SK-N-SH (cell line): ENCODE measurements at regions not wholly inside any gene's neighbourhood (a gene's known extent, or its start where the extent isn't known, plus 50 kb on each side); places are given as distances from the start of the nearest gene placed in this dataset.

Source experiments
- CTCF ChIA-PET: fragments of 300-600, 350-600 bp; formaldehyde crosslinking; extraction: SDS; loops from one replicate; lab custom pipeline; 2021; lab: Yijun Ruan, JAX
- POLR2A ChIA-PET: fragments of 350-600 bp; sonication (Branson Sonifier 250); formaldehyde crosslinking; extraction: SDS; loops from one replicate; lab custom pipeline; 2020; ENCODE audit warnings: antibody characterized with exemption, inconsistent platforms; lab: Yijun Ruan, JAX
- DNase-seq: peaks from one replicate; pipeline ENCODE4 v3.0.0; 2012
- H2AFZ ChIP-seq: fragments of 200-600 bp; sonication (generic); 2 replicates; pipeline ENCODE4 v1.8.1; 2016; ENCODE audit warnings: antibody characterized with exemption, mild to moderate bottlenecking, low read depth
- H3F3A ChIP-seq: fragments of 200-600 bp; sonication (generic); replicated peaks from 2 replicates; pipeline ENCODE3; 2016; ENCODE audit warnings: antibody characterized with exemption, mild to moderate bottlenecking; ENCODE audit not compliant: insufficient read depth
- H3K27ac ChIP-seq, 2 experiments: fragments of 200-500 bp in 1 of 2; fragments of 200-600 bp in 1 of 2; sonication (Bioruptor generic) in 1 of 2; sonication (generic), shearing (Covaris generic) in 1 of 2; 2 replicates each; pipeline versions ENCODE4 v1.5.1 to v1.6.1; 2014 to 2016; ENCODE audit warnings: low read depth in 2 of 2, inconsistent platforms in 1 of 2, low read length in 1 of 2, mild to moderate bottlenecking in 1 of 2, mixed read lengths in 1 of 2
- H3K27me3 ChIP-seq: fragments of 200-600 bp; sonication (generic), shearing (Covaris generic); 2 replicates; pipeline ENCODE4 v1.6.1; 2016; ENCODE audit warnings: mixed run types; ENCODE audit not compliant: insufficient read depth
- H3K36me3 ChIP-seq, 2 experiments: fragments of 200-500 bp in 1 of 2; fragments of 200-600 bp in 1 of 2; sonication (Bioruptor generic) in 1 of 2; sonication (generic) in 1 of 2; replicated peaks in 1 of 2; 2 replicates each; pipeline versions ENCODE3 to v1.5.1; 2014 to 2016; ENCODE audit warnings: low read length in 1 of 2, mild to moderate bottlenecking in 1 of 2; ENCODE audit not compliant: insufficient read depth in 2 of 2, control insufficient read depth in 1 of 2
- H3K4me1 ChIP-seq, 2 experiments: fragments of 200-500 bp in 1 of 2; fragments of 200-600 bp in 1 of 2; sonication (Bioruptor generic) in 1 of 2; sonication (generic), shearing (Covaris generic) in 1 of 2; 2 replicates each; pipeline versions ENCODE4 v1.5.1 to v1.6.1; 2014 to 2016; ENCODE audit warnings: low read depth in 1 of 2, low read length in 1 of 2, mixed run types in 1 of 2; ENCODE audit not compliant: insufficient read depth in 2 of 2, control insufficient read depth in 1 of 2
- H3K4me2 ChIP-seq: fragments of 200-600 bp; sonication (generic), shearing (Covaris generic); 2 replicates; pipeline ENCODE4 v1.6.1; 2017; ENCODE audit warnings: mixed run types
- H3K4me3 ChIP-seq, 2 experiments: fragments of 200-500 bp in 1 of 2; fragments of 200-600 bp in 1 of 2; sonication (Bioruptor generic) in 1 of 2; sonication (generic), shearing (Covaris generic) in 1 of 2; 2 replicates each; pipeline versions ENCODE4 v1.5.1 to v1.8.1; 2014 to 2016; ENCODE audit warnings: low read depth in 2 of 2, inconsistent platforms in 1 of 2, low read length in 1 of 2, mild to moderate bottlenecking in 1 of 2, mixed read lengths in 1 of 2, moderate library complexity in 1 of 2
- H3K79me2 ChIP-seq: fragments of 200-600 bp; sonication (generic); 2 replicates; pipeline ENCODE4 v1.8.1; 2017; ENCODE audit warnings: mild to moderate bottlenecking; ENCODE audit not compliant: insufficient read depth
- H3K9ac ChIP-seq: fragments of 200-600 bp; sonication (generic); 2 replicates; pipeline ENCODE4 v1.6.1; 2017; ENCODE audit warnings: mixed run types
- H3K9me2 ChIP-seq: fragments of 200-600 bp; sonication (generic); 2 replicates; pipeline ENCODE4 v1.6.1; 2017; ENCODE audit warnings: mixed run types
- H3K9me3 ChIP-seq: fragments of 200-600 bp; sonication (generic); 2 replicates; pipeline ENCODE4 v1.6.1; 2017; ENCODE audit warnings: mixed run types, mild to moderate bottlenecking, moderate library complexity
- H4K20me1 ChIP-seq: fragments of 200-600 bp; sonication (generic); 2 replicates; pipeline ENCODE4 v1.6.1; 2017; ENCODE audit warnings: mild to moderate bottlenecking, mixed run types; ENCODE audit not compliant: insufficient read depth
- CHD2 ChIP-seq: fragments of 150-350 bp; IDR thresholded peaks from 2 replicates; pipeline ENCODE4 v1.6.1; 2018; ENCODE audit warnings: low read length; ENCODE audit not compliant: partially characterized antibody
- CTCF ChIP-seq: fragments of 200-600 bp; sonication (generic); IDR thresholded peaks from 2 replicates; pipeline ENCODE4 v1.6.1; 2017; ENCODE audit warnings: antibody characterized with exemption, mild to moderate bottlenecking, moderate library complexity
- EZH2phosphoT487 ChIP-seq: fragments of 200-600 bp; sonication (generic); IDR thresholded peaks from 2 replicates; pipeline ENCODE4 v1.6.1; 2017; ENCODE audit warnings: low read depth, mixed run types, mild to moderate bottlenecking, antibody characterized with exemption, moderate library complexity, borderline replicate concordance
- FOXM1 ChIP-seq: IDR thresholded peaks from 2 replicates; pipeline ENCODE4 v1.4.0; 2012; ENCODE audit warnings: low read depth, mild to moderate bottlenecking
- GABPA ChIP-seq: IDR thresholded peaks from 2 replicates; pipeline ENCODE4 v1.4.0; 2012; ENCODE audit warnings: low read depth, mild to moderate bottlenecking
- MAX ChIP-seq: IDR thresholded peaks from 2 replicates; pipeline ENCODE4 v1.4.0; 2012; ENCODE audit warnings: low read depth
- MEF2A ChIP-seq: IDR thresholded peaks from 2 replicates; pipeline ENCODE4 v1.4.0; 2012; ENCODE audit warnings: low read depth, borderline replicate concordance
- MXI1 ChIP-seq: IDR thresholded peaks from 2 replicates; pipeline ENCODE4 v1.6.1; 2012; ENCODE audit warnings: mild to moderate bottlenecking, low read depth, low read length, improper control_type of control experiment
- PBX3 ChIP-seq: IDR thresholded peaks from 2 replicates; pipeline ENCODE4; 2012
- RCOR1 ChIP-seq: fragments of 150-350 bp; IDR thresholded peaks from 2 replicates; pipeline ENCODE4 v1.6.1; 2017; ENCODE audit warnings: antibody characterized with exemption, low read length
- RFX5 ChIP-seq: IDR thresholded peaks from 2 replicates; pipeline ENCODE4 v1.6.1; 2012; ENCODE audit warnings: mild to moderate bottlenecking, improper control_type of control experiment, low read length
- RXRA ChIP-seq: IDR thresholded peaks from 2 replicates; pipeline ENCODE4 v1.4.0; 2012; ENCODE audit warnings: low read depth, mild to moderate bottlenecking, borderline replicate concordance
- TAF1 ChIP-seq: IDR thresholded peaks from 2 replicates; pipeline ENCODE4 v1.6.1; 2012; ENCODE audit warnings: low read depth, mild to moderate bottlenecking, low read length, moderate library complexity, borderline replicate concordance
- TCF12 ChIP-seq: IDR thresholded peaks from 2 replicates; pipeline ENCODE4 v1.4.0; 2012
- TEAD4 ChIP-seq: IDR thresholded peaks from 2 replicates; pipeline ENCODE4 v1.4.0; 2012; ENCODE audit warnings: mild to moderate bottlenecking, borderline replicate concordance; ENCODE audit not compliant: insufficient read depth
- USF1 ChIP-seq: IDR thresholded peaks from 2 replicates; pipeline ENCODE4 v1.4.0; 2012; ENCODE audit warnings: low read depth, borderline replicate concordance
- USF2 ChIP-seq: fragments of 150-350 bp; IDR thresholded peaks from 2 replicates; pipeline ENCODE4 v1.6.1; 2017; ENCODE audit warnings: antibody characterized with exemption, low read length, low read depth, borderline replicate concordance
- ZBTB33 ChIP-seq: IDR thresholded peaks from 2 replicates; pipeline ENCODE4 v1.4.0; 2012; ENCODE audit warnings: low read depth, borderline replicate concordance
- WGBS: methylation state at CpG from one replicate; pipeline ENCODE4 v1.1.6; 2017; ENCODE audit warnings: low lambda C conversion rate; 5-methylcytosine and 5-hydroxymethylcytosine counted together

GRCh38 chr12:67390273-67390672 is 121.1 kb downstream of the CAND1 start:
- Histone ChIP-seq H4K20me1 (no peaks in the 10 kb centered on the region), H3K9me2 (no peaks in the 10 kb centered on the region), H3K27ac (no peak overlapping the region), H3K9ac (no peak overlapping the region), H3F3A (no peaks in the 10 kb centered on the region), H3K4me3 (no peak overlapping the region), H3K4me2 (no peak overlapping the region), H3K9me3 (no peaks in the 10 kb centered on the region), H3K36me3 (no peaks in the 10 kb centered on the region), H3K4me1 (peaks cover 0 to 7% of the 10 kb centered on the region in 2 experiments; a peak in 2 of 4 replicates), H3K27me3 (no peaks in the 10 kb centered on the region), H3K79me2 (no peaks in the 10 kb centered on the region), H2AFZ (no peak overlapping the region)
- POLR2A ChIA-PET, result no interaction called here
- WGBS, result 77% methylated on average over 4 of the region's 4 CpGs
- CTCF ChIA-PET, result no interaction called here
- no peak for DNase-seq
- no peak for TF ChIP-seq MAX
- no peak for TF ChIP-seq TCF12
- no peak for TF ChIP-seq CHD2
- no peak for TF ChIP-seq PBX3
- TF ChIP-seq USF2, result no peak
- TF ChIP-seq RFX5, result no peak
- TF ChIP-seq MEF2A, result no peak
- no peak for TF ChIP-seq CTCF
- TF ChIP-seq GABPA, result no peak
- no peak for TF ChIP-seq EZH2phosphoT487
- TF ChIP-seq TEAD4, result no peak
- TF ChIP-seq FOXM1, result no peak

GRCh38 chr12:67391034-67391433 is 121.9 kb downstream of the CAND1 start:
- Histone ChIP-seq H3K36me3 (no peaks in the 10 kb centered on the region), H3K9ac (no peak overlapping the region), H3K79me2 (no peaks in the 10 kb centered on the region), H3K27me3 (no peaks in the 10 kb centered on the region), H4K20me1 (no peaks in the 10 kb centered on the region), H3K9me2 (no peaks in the 10 kb centered on the region), H3K4me1 (peaks cover 0 to 7% of the 10 kb centered on the region in 2 experiments; a peak in 2 of 4 replicates), H3K9me3 (no peaks in the 10 kb centered on the region), H3K4me3 (no peak overlapping the region), H3K27ac (no peak overlapping the region), H2AFZ (no peak overlapping the region), H3K4me2 (no peak overlapping the region), H3F3A (no peaks in the 10 kb centered on the region)
- ChIA-PET POLR2A (no interaction called here), CTCF (no interaction called here)
- DNase-seq, result no peak
- WGBS, result 65% methylated on average over 1 of the region's 1 CpG
- TF ChIP-seq MAX (no peak), FOXM1 (no peak), ZBTB33 (no peak), EZH2phosphoT487 (no peak), USF1 (no peak), CHD2 (no peak), RXRA (no peak), PBX3 (no peak), MXI1 (no peak), RCOR1 (no peak), TAF1 (no peak), RFX5 (no peak)
